ENCODE measurements at regions not wholly inside any gene's neighbourhood (a gene's known extent, or its start where the extent isn't known, plus 50 kb on each side); places are given as distances from the start of the nearest gene placed in this dataset.

DNA sequence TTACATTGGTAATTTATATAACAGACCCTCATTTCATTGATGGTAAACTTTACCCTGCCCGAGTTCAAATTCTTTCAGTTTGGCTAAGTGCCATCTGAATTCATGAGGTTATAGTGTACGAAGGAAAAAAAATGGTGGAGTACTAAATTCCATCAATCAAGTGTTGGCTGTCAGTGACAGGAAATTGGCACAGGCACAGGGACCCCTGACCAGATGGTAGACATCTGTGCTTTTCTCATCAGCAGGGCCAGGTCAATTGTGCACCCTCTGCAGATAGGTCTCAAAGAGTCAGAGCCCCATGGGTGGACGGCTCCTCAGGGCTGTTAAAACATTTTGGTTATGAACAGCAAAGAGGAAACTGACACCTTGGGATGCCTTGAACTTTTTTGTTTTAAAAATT is 439.2 kb downstream of the SETBP1 start:
- no peak for DNase-seq

DNA sequence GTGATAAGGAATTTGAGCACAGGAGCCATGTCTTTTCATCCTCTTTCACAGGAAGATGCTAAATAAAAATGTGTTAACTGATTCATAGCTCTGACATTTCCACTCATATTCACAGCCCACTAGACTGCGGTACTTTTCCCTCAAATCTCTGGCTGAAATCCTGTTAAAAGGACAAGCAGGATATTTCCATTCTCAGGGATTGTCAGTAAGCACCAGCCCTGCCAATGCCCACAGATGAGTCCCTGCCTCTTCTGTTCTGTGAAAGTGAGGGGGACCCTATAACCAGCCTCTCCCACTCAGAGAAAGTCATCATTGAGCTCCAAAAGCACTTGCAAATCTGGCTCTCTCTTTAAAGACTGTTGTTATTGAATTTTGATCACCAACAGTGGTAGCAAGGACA is 440.5 kb downstream of the SETBP1 start:
- no peak for DNase-seq

- DNase-seq: no peak
Measured at GRCh38 chr18:45122506-45122905, 441.8 kb downstream of the SETBP1 start.

DNA sequence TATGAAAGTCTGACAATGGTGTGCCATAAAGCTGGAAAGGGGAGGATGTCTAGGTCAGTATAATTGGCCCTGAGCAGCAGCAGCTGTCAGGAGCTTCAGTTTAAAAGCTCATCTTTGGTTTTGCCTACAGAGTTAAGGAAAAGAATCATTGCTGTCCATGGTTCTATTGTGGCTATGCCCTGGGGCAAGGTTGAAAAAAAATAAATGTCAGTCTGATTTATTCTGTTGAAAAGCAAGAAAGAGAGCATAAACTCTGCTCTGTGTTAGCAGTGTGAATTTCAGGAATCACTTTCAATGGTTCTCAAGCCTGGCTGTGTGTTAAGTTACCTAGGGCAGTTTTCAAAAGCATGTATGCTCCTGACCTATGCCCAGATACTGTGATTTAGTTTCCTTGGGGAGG is 446.7 kb downstream of the SETBP1 start:
- no peak for DNase-seq

GRCh38 chr18:45133276-45133675 is 452.6 kb downstream of the SETBP1 start:
- no peak for DNase-seq

DNA sequence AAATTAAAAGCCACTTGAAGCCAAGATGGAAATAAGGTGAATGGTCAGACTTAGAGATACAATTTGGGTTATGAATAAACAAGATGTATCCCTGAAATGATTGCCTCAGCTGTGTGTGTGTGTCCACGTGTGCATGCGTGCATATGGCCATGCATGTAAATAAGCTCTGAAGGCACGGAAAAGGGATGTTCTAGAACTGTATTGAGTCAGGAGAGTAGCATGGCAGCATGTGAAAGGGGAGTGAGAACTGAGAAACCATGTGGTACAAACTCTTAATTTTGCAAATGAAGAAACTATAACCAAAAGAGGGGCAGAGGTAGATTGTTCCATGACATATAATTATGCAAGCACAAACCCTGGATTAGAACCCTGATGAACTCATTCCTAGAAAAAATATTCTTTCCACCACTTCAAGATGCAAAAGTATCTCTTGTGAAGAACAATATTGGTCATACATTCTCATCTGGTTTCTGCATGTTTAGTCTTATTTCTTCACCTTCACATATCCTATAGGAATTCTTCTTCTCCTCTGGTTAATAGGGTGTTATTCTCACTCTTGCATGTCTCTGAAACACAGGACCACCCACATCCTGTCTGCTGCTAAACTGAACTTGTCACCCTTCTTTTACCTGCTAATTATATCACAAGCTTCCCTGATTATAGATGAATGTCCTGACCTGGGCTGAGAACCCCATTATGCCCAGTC is 455.8 kb downstream of the SETBP1 start:
- no peak for DNase-seq

DNA sequence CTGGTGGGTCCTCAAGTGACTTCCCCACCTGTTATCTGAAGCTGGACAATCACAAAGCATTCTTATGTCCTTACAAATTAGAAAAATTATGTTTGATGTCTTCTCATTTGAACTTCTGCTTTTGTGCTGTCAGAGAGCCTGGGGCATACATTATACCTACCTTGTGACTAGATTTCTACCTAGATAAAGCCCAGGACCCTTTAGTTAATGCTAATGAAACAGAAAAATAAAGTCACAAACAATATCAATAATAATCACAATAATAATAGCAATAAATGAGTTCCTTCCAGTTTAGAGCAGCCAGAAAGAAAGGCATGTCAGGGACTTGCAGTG is 456.4 kb downstream of the SETBP1 start:
- DNase-seq: no peak

DNA sequence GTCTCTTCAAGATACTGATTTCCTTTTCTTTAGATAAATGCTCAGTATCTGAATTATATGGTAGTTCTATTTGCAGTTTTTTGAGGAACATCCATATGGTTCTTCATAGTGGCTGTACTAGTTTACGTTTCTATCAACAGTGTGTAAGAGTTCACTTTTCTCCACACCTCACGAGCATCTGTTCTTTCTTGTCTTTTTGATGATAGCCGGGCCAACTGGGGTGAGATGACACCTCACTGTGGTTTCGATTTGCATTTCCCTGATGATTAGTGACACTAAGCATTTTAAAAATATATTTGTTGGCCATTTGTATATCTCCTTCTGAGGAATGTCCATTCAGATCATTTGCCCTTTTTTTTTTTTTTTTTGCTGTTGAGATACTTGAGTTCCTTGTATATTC is 458.8 kb downstream of the SETBP1 start:
- DNase-seq: no peak

GRCh38 chr18:45142868-45143267 is 462.2 kb downstream of the SETBP1 start:
- no peak for DNase-seq

DNA sequence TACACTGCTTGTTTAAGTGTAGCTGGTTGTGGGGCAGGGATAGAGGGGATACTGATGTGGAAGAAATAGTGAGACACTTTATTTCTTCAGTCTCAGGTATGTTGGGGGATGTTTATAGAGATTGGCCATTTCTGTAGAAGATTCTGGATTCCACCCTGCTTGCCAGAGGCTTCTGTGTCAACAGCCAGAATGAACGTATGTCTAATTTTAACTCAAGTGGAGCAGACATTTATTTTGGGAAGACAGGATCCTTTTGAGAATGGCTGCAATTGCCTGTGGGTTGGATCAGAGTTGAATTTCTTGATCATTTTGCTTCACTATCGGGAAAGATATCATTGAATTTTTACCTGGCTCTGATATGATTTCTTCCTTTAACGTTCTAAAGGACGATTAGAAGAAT is 465.6 kb upstream of the SLC14A2 start:
- no peak for DNase-seq

DNA sequence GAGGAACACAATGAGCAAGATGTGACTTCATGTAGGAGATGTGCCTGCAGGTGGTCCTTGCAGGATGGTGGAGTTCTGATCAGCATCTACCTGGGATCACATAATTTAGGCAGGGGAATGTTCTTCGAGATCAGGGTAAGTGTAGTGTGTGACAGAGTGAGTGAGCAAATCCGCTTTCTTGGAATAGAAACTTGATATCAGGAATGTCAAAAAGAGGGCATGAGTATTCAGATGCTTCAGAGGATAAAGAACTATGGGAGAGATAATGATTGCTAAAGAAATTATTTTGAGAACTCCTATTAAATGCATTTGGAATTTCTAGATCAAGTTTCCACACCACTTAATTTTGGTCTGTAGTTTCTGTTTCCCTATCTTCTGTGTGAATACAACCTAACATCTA is 463.6 kb upstream of the SLC14A2 start:
- DNase-seq: no peak

- DNase-seq: no peak
Measured at GRCh38 chr18:45155526-45155925, 459.8 kb upstream of the SLC14A2 start.

DNA sequence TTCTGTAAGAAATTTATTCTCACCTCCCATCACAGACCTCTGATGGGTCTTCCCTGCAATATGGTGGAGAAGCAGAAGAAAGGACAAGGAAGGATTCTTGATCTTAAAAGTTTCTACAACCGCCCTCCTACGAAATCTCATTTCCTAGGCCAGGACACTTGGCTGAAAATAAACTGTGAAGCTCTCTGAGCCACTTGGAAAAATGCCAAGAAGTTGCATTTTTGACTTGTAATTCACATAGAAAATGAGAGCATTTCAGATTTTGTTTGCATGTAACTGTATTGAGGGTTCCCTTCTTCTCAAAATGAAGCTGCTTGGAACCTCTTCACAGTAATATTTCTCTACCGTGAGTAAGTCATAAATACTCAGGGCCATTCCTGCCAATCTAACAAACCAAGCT is 458.3 kb upstream of the SLC14A2 start:
- no peak for DNase-seq

GRCh38 chr18:45157576-45157975 is 457.7 kb upstream of the SLC14A2 start:
- no peak for DNase-seq

GRCh38 chr18:45161850-45162249 is 453.4 kb upstream of the SLC14A2 start:
- DNase-seq: no peak

DNA sequence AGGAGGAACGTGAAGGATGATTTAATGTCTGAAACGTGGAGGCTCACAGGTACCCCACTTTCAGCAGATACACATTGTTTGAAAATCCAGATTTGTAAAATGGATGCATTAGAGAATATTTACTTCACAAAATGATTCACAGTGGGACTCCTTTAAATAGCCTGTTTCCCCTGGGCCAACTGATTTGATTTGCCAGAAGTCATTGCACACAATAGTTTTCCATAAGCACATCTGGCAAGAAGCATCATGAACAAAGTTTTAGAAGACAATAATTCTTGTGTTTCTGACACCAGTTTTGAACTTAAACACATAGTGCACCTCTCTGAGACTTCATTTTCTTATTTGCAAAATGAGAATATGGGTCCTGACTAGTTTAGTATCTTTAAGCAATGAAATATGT is 451.4 kb upstream of the SLC14A2 start:
- no peak for DNase-seq

GRCh38 chr18:45164551-45164950 is 450.7 kb upstream of the SLC14A2 start:
- DNase-seq: no peak

DNA sequence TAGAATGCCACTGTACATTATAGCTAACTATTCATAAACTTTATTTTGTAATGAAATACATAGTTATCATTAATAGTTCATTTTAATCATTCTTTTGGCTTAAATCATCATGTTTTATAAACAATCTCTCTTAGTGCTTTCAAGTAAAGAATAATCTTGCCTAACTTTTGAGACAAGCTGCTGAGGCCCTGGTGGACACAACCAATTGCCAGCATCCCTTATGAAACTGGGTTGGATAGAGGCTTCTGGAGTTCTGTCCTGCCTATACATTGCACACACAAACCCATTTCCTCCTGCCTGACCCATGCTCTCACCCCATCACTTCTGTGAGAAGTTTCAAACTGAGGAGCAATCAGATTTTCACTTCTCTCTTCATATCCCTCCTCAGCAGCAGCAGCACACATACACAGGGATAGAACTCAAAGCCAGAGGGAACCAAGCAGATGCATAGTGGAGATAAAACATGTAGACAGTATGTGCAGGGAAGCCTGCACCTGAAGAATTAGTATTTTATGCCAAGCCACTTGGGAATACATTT is 450.0 kb upstream of the SLC14A2 start:
- DNase-seq: no peak

- no peak for DNase-seq
Measured at GRCh38 chr18:45165871-45166270, 449.4 kb upstream of the SLC14A2 start.

DNA sequence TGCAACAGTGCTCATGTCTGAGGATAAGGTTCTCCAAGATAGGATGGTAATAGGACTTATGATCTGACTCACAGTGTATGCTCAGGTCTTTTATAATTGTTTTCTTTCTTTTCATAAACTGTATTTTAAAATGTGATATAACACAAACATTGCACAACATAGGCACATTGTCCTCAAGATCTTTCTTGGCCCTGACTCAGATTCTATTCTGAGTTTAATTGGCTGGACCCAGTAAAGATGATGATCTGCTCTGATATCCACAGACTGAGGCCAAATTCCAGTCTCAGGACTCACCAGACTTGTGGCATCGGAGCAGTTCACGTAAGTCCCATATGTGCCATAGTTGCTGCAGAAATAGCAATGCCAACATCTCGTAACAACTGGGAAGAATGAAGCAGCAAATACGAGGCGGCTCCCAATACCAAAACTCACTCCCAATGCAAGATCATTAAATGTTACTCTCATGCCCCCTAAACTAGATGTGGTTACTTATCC is 448.9 kb upstream of the SLC14A2 start:
- DNase-seq: no peak

DNA sequence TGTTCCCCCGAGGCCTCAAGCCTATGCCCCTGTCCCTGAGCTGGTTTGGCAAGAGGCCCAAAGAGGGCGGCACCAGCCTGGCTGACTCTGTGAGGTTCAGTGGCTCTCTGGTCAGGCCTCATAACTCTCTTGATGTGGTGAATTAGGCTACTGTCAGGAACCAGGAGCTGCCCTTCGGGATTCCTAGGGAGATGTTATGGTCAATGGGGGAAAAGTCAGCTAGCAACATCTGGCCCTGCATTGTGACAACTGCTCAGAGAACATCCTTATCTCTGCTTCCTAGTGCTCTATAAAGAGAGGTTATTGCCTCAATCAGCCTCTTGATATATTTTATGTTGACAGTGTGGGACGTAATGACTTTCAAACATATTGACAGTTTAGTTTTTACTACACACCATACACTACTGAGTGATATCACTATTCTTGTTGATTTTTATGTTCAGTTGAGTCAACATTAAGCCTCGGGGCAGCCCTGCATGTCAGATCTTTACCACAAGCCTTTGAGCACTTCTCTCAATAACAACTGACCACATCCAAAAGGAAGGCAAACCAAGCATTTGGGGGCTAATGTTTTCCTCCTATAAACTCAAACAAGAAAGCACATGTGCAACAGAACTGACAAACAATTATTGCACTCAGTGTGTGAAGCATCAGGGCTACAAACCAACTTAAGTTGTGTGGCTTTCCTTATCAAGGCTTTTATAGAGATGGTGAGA is 448.3 kb upstream of the SLC14A2 start:
- peak; percentile 46 for DNase-seq

DNA sequence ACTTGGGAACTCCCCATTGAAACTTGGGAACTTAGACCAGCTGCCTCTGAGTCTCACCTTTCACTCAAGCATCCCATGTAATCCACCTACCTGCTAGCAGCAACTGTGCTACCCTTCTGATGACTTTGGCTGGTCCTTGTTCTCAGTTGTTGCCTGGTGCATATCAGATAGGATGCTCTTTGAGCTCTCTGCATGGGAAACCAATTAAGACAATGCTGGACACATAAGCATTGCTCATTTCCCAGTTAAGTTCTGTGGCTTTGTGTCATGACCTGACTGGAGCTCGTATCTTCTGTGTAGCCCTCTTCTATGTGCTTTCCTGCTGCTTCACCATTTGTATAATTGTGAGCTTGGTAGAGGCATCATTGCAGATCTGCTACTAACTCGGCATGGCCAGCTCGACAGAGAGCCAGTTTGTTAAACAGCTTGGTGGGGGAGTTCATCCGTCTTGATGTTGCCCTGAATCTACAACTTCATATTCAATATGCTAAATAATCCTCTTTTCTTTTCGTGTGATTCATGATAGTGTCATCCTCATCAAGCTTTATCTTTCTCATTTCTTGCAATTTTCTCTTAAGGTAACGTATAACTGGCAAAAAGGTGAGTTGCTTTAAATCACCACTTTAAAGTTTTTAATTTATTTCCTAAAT is 447.5 kb upstream of the SLC14A2 start:
- no peak for DNase-seq

- no peak for DNase-seq
Measured at GRCh38 chr18:45168866-45169600, 446.2 kb upstream of the SLC14A2 start.

Data from right forelimb (tissue), 1 donor.